Karpas-422 (cell line): ENCODE measurements at regions not wholly inside any gene's neighbourhood (a gene's known extent, or its start where the extent isn't known, plus 50 kb on each side); places are given as distances from the start of the nearest gene placed in this dataset.

Experiments
- DNase-seq: peaks from one replicate; pipeline ENCODE4 v3.0.0-alpha.2; 2015
- H2AFZ ChIP-seq: fragments of 200-600 bp; sonication (generic); 2 replicates; pipeline ENCODE4 v1.6.1; 2014; ENCODE audit warnings: antibody characterized with exemption, low read length, mixed read lengths
- H3K27ac ChIP-seq: fragments of 200-600 bp; sonication (generic); 2 replicates; pipeline ENCODE4 v1.5.1; 2014; ENCODE audit warnings: mild to moderate bottlenecking, low read length, moderate library complexity
- H3K27me3 ChIP-seq: fragments of 200-600 bp; sonication (generic); 2 replicates; pipeline ENCODE4 v1.6.1; 2014; ENCODE audit warnings: low read length, mixed read lengths
- H3K36me3 ChIP-seq: fragments of 200-600 bp; sonication (generic); 2 replicates; pipeline ENCODE4 v1.6.1; 2014; ENCODE audit warnings: low read length, mixed read lengths; ENCODE audit not compliant: insufficient read depth
- H3K4me1 ChIP-seq: fragments of 200-600 bp; sonication (generic); 2 replicates; pipeline ENCODE4 v1.6.1; 2014; ENCODE audit warnings: mild to moderate bottlenecking, low read length, mixed read lengths
- H3K4me2 ChIP-seq: fragments of 200-600 bp; sonication (generic); 2 replicates; pipeline ENCODE4 v1.6.1; 2014; ENCODE audit warnings: low read length, low read depth, mild to moderate bottlenecking; ENCODE audit not compliant: poor library complexity, severe bottlenecking
- H3K4me3 ChIP-seq: fragments of 200-600 bp; sonication (generic); 2 replicates; pipeline ENCODE4 v1.5.1; 2014; ENCODE audit warnings: mild to moderate bottlenecking, antibody characterized with exemption, low read length, mixed read lengths
- H3K79me2 ChIP-seq: fragments of 200-600 bp; sonication (generic); 2 replicates; pipeline ENCODE4 v1.6.1; 2014; ENCODE audit warnings: mild to moderate bottlenecking, low read length, mixed read lengths
- H3K9ac ChIP-seq: fragments of 200-600 bp; sonication (generic); 2 replicates; pipeline ENCODE4 v1.6.0; 2014; ENCODE audit warnings: low read length
- H3K9me2 ChIP-seq: fragments of 200-600 bp; sonication (generic), shearing (Covaris generic); replicated peaks from 2 replicates; pipeline ENCODE4 v1.6.0; 2014; ENCODE audit warnings: mild to moderate bottlenecking, low read length, moderate library complexity; ENCODE audit not compliant: insufficient read depth
- H3K9me3 ChIP-seq: fragments of 300-700, 200-600 bp; sonication (generic); 2 replicates; pipeline ENCODE4 v1.6.1; 2014; ENCODE audit warnings: low read length, mixed read lengths
- H4K20me1 ChIP-seq: fragments of 200-600 bp; sonication (generic); 2 replicates; pipeline ENCODE4 v1.6.1; 2014; ENCODE audit warnings: mild to moderate bottlenecking, antibody characterized with exemption, low read length, low read depth; ENCODE audit not compliant: insufficient read depth

DNA sequence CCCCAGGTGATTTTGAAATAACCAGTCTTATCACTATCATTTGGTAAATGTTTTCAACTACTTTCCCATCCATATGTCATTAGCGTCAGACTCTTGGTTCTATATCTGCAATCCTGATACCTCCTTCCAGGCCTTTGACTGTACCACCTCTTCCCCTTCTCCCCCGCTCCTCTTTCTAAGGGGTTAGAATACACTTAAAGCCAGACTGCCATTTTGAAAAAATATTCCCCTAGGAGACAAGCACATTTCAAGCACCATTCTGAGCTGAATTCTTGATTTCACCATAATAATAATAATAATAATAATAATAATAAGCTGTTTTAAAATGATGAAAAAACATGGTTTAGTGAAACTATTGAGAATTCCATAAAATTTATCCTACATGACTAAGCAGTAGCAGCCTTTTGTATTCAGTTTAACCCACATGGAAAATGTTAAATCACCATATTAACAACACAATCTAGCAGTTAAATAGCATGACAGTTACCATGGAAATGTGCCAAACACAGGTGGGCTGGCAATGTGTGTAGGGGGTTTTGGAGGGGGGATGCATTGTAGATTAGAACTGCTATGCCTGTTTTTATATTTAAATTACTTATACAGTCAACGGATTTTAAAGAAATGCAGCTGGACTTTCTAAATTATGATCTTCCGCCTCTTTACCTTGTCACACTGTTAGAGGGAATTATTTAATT is 480.2 kb upstream of the DEPDC1 start:
- Histone ChIP-seq H3K9me3 (no peaks in the 10 kb centered on the region), H3K27me3 (no peaks in the 10 kb centered on the region), H3K9ac (no peak overlapping the region), H3K36me3 (no peaks in the 10 kb centered on the region), H3K4me3 (no peak overlapping the region), H2AFZ (no peak overlapping the region), H3K4me1 (no peaks in the 10 kb centered on the region), H3K79me2 (no peaks in the 10 kb centered on the region), H3K4me2 (no peak overlapping the region), H3K9me2 (no peaks in the 10 kb centered on the region), H3K27ac (no peak overlapping the region), H4K20me1 (no peaks in the 10 kb centered on the region)
- DNase-seq, result no peak

DNA sequence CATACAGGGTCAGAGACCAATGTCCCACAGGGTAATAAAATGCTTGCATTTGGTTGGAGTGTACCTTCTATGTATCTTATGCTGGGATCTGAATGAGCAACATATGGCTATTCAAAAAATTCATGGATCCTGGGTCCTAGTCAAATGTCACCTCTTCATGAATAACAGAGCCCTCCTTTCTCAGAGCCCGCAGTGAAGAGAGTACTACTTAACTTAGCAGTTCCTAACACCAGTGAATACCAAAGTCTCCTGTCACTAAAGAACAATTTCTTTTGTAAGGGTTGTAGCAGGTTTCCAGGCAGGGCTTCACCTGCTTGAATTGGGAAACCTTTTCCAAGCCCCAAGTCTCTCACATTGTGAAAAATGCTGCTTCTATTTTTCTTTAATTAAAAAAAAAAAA is 483.0 kb upstream of the DEPDC1 start:
- DNase-seq, result no peak
- Histone ChIP-seq H2AFZ (no peak overlapping the region), H3K4me1 (no peaks in the 10 kb centered on the region), H3K79me2 (no peaks in the 10 kb centered on the region), H3K4me2 (no peak overlapping the region), H3K9ac (no peak overlapping the region), H3K36me3 (no peaks in the 10 kb centered on the region), H3K9me2 (no peaks in the 10 kb centered on the region), H3K27ac (no peak overlapping the region), H3K27me3 (no peaks in the 10 kb centered on the region), H3K9me3 (no peaks in the 10 kb centered on the region), H3K4me3 (no peak overlapping the region), H4K20me1 (no peaks in the 10 kb centered on the region)

DNA sequence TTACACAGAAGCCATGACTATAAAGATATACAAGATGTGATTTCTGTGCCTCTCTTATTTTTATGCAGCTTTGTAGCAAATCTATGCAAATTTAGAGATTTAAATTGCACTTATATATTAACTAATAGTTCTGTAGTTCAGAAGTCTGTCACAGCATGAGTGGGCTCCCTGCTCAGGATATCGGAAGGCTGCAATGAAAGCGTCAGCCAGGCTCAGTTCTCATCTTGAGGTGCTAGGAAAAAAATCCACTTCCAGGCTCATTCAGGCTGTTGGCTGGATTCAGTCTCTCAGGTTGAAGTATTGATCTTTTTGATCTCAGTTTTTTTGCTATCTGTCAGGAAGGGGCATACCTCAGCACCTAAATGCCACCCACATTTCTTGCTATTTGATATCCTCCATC is 487.4 kb upstream of the DEPDC1 start:
- Histone ChIP-seq H3K27ac (no peak overlapping the region), H3K9me3 (no peaks in the 10 kb centered on the region), H2AFZ (no peak overlapping the region), H3K4me2 (no peak overlapping the region), H3K27me3 (no peaks in the 10 kb centered on the region), H3K9me2 (no peaks in the 10 kb centered on the region), H4K20me1 (no peaks in the 10 kb centered on the region), H3K9ac (no peak overlapping the region), H3K79me2 (no peaks in the 10 kb centered on the region), H3K36me3 (no peaks in the 10 kb centered on the region), H3K4me1 (no peaks in the 10 kb centered on the region), H3K4me3 (no peak overlapping the region)
- no peak for DNase-seq

DNA sequence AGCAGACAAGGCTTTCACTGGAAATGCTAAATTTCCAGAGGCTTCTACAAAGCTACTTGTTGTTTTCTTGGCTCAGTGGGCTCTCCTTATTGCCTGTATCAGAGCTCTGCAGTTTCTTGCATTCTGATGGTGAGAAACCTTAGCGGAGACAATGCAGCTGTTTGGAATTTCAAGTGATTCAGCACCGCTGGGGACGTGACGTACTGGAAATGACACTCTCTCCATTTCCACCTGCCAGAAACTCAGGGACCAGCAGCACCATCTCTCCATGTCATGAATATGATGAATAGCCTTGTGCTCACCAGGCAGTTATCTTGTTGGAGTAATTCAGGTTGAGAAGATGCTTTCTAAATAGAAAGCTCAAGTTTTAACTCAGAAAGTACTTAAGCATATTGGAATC is 497.2 kb upstream of the DEPDC1 start:
- Histone ChIP-seq H3K36me3 (no peaks in the 10 kb centered on the region), H3K27ac (no peak overlapping the region), H3K4me2 (no peak overlapping the region), H3K9ac (no peak overlapping the region), H2AFZ (no peak overlapping the region), H3K9me3 (no peaks in the 10 kb centered on the region), H3K79me2 (no peaks in the 10 kb centered on the region), H3K9me2 (no peaks in the 10 kb centered on the region), H3K27me3 (no peaks in the 10 kb centered on the region), H3K4me3 (no peak overlapping the region), H4K20me1 (no peaks in the 10 kb centered on the region), H3K4me1 (no peaks in the 10 kb centered on the region)
- no peak for DNase-seq

DNA sequence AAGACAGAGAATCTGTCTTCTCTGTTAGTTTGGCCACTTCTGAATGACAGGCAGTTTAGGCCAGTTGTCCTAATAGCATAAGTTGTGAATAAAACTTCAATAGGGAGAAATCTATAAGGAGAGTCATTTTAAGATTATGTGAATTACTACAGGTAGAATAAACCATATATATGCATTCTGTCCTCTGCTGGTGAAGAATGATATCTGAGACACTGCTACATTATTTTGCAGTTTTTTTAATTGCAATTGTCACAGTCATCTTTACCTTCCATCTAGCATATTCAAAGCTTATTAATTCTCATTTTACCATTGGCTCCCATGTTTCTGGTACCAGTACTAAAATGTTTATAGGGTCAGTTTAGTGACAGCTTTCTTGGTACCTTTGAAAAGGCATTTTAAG is 519.6 kb upstream of the DEPDC1 start:
- Histone ChIP-seq H4K20me1 (no peaks in the 10 kb centered on the region), H3K4me3 (no peak overlapping the region), H3K9ac (no peak overlapping the region), H3K27ac (no peak overlapping the region), H3K27me3 (no peaks in the 10 kb centered on the region), H3K9me2 (no peaks in the 10 kb centered on the region), H3K9me3 (peaks cover 21% of the 10 kb centered on the region), H2AFZ (no peak overlapping the region), H3K36me3 (no peaks in the 10 kb centered on the region), H3K4me1 (no peaks in the 10 kb centered on the region), H3K4me2 (no peak overlapping the region), H3K79me2 (no peaks in the 10 kb centered on the region)
- no peak for DNase-seq

DNA sequence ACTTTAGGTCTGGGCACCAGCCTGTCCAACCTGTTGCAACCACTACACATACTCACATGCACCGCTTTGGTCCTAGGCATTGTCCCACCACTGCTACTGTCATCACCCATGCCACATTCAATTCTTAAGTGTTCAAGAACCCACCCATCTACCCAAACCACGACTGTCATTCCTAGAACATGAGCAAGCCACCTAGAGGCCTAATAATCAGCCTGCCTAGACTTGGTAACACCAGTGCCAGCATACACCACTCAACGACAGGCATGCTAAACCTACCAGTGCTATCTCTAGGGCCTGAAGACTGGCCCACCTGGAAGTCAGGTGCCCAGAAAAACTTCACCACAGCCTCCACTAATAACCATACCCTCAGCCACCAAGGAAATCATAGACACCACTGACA is 532.8 kb upstream of the DEPDC1 start:
- DNase-seq, result no peak
- H3K4me1 ChIP-seq, result no peaks in the 10 kb centered on the region

DNA sequence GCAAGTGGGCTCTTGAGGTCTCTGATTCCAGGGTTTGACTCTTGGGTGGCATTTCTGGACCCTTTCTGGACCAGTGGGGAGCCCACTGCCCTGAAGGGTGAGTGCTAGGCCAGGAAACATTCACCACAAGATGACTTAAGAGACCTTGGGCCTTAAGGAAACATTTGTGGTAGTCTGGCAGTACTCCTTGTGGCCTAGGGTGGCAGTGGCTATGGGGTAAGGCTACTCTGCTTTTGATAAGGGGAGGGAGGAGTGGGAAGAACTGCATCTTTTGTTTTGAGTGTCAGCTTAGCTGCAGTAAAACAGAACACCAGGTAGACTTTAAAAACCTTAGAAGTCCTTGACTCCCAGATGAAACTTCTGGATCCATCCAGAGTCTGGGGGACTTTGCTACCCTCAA is 529.3 kb upstream of the LRRC7 start:
- no peak for DNase-seq

More for the DNA sequence above, 532.8 kb upstream of the DEPDC1 start:
- H3K9me3 ChIP-seq, result peaks cover 13% of the 10 kb centered on the region
- no peaks in the 10 kb centered on the region for H3K9me2 ChIP-seq
- no peaks in the 10 kb centered on the region for H4K20me1 ChIP-seq
- H2AFZ ChIP-seq, result no peak overlapping the region
- H3K79me2 ChIP-seq, result no peaks in the 10 kb centered on the region
- H3K27ac ChIP-seq, result no peak overlapping the region
- no peak overlapping the region for H3K9ac ChIP-seq
- no peak overlapping the region for H3K4me2 ChIP-seq
- no peaks in the 10 kb centered on the region for H3K27me3 ChIP-seq
- H3K4me3 ChIP-seq, result no peak overlapping the region
- H3K36me3 ChIP-seq, result no peaks in the 10 kb centered on the region

DNA sequence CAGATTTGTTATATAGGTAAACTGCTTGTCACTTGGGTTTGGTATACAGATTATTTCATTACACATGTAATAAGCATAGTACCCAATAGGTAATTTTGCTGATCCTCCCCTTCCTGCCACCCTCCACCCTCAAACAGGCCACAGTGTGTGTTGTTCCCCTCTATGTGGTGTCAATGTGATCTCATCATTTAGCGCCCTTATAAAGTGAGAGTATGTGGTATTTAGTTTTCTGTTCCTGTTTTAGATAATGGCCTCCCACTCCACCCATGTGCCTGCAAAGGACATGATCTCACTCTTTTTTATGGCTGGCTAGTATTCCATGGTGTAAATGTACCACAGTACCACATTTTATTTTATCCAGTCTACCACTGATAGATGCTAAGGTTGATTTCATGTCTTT is 522.1 kb upstream of the LRRC7 start:
- H3K9me3 ChIP-seq, result peaks cover 14% of the 10 kb centered on the region
- H3K9me2 ChIP-seq, result no peaks in the 10 kb centered on the region; the same call in 1 of the 2 replicates
- no peak overlapping the region for H2AFZ ChIP-seq
- no peaks in the 10 kb centered on the region for H3K4me1 ChIP-seq
- DNase-seq, result no peak
- H3K79me2 ChIP-seq, result no peaks in the 10 kb centered on the region
- no peak overlapping the region for H3K9ac ChIP-seq
- H3K4me2 ChIP-seq, result no peak overlapping the region
- no peaks in the 10 kb centered on the region for H3K36me3 ChIP-seq
- H4K20me1 ChIP-seq, result no peaks in the 10 kb centered on the region
- H3K27ac ChIP-seq, result no peak overlapping the region
- no peaks in the 10 kb centered on the region for H3K27me3 ChIP-seq
- no peak overlapping the region for H3K4me3 ChIP-seq

More for the DNA sequence above, 529.3 kb upstream of the LRRC7 start:
- H3K4me1 ChIP-seq, result no peaks in the 10 kb centered on the region
- no peak overlapping the region for H3K9ac ChIP-seq
- no peak overlapping the region for H3K4me2 ChIP-seq
- H3K9me2 ChIP-seq, result no peaks in the 10 kb centered on the region
- H3K9me3 ChIP-seq, result peaks cover 14% of the 10 kb centered on the region
- no peaks in the 10 kb centered on the region for H3K36me3 ChIP-seq
- no peak overlapping the region for H3K27ac ChIP-seq
- no peaks in the 10 kb centered on the region for H3K27me3 ChIP-seq
- H4K20me1 ChIP-seq, result no peaks in the 10 kb centered on the region
- no peaks in the 10 kb centered on the region for H3K79me2 ChIP-seq
- H3K4me3 ChIP-seq, result no peak overlapping the region
- H2AFZ ChIP-seq, result no peak overlapping the region
